GM12873 (cell line): ENCODE measurements at regions not wholly inside any gene's neighbourhood (a gene's known extent, or its start where the extent isn't known, plus 50 kb on each side); places are given as distances from the start of the nearest gene placed in this dataset.

ENCODE experiments used
- TF ChIP-seq, protein P1 (sequence below): IDR thresholded peaks from 2 replicates; pipeline ENCODE4 v1.5.1; 2012; ENCODE audit warnings: low read depth, mild to moderate bottlenecking, moderate library complexity, low read length, control low read depth; ENCODE audit not compliant: insufficient read depth; ENCODE audit errors: missing control alignments

DNA sequence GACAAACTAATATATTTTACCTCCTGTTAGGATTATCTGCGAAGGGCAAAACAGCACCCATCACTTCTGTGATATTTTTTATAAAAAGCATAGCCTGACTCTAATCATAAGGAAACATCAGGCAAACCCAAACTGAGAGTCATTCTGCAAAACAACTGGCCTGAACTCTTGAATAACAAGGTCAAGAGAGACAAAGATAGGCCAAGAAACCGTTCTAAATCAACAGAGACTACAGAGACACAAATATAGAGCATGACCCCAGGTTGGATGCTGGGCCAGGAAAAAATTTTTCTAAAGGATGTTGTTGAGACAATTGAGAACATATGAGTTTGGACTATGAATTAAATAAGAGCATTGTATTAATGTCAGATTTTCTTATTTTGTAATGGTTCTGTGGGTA is 384.9 kb downstream of the NFIB start:
- TF ChIP-seq, protein P1, sequence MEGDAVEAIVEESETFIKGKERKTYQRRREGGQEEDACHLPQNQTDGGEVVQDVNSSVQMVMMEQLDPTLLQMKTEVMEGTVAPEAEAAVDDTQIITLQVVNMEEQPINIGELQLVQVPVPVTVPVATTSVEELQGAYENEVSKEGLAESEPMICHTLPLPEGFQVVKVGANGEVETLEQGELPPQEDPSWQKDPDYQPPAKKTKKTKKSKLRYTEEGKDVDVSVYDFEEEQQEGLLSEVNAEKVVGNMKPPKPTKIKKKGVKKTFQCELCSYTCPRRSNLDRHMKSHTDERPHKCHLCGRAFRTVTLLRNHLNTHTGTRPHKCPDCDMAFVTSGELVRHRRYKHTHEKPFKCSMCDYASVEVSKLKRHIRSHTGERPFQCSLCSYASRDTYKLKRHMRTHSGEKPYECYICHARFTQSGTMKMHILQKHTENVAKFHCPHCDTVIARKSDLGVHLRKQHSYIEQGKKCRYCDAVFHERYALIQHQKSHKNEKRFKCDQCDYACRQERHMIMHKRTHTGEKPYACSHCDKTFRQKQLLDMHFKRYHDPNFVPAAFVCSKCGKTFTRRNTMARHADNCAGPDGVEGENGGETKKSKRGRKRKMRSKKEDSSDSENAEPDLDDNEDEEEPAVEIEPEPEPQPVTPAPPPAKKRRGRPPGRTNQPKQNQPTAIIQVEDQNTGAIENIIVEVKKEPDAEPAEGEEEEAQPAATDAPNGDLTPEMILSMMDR: no peak

DNA sequence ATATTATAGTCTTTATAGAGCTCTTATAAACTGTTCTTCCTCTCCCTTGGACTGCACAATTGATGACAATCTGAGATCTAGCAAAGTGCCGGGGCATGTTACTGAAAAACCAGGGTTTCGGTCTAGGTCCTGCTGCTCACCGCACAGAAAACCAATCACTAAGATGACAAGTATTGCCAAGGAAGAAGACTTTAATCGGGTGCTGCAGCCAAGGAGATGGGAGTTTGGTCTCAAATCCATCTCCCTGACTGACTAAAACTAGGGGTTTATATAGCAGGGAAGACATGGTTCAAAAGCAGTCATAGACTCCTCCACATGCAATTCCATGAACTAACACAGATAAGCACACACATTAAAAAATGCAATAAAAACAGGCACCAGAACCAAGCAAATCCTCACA is 390.6 kb downstream of the NFIB start:
- TF ChIP-seq, protein P1: no peak

DNA sequence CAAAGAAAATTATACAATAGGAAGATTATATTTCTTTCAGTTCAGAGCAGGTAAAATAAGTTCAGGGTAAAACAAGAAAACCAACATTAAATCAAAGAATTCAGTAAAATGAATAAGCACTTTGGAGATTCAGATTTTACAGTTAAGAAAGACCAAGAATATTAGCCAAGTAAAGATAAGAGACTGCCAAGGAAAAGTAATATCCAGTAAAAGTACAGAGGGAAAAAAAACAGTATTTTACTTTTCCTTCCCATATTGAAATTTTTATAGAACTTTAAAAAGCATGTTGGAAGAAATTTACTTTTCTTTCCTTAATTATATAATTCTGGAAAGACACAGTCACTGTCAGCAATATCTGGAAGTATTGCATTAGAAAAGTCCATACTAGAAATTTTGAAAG is 393.4 kb downstream of the NFIB start:
- TF ChIP-seq, protein P1: no peak

DNA sequence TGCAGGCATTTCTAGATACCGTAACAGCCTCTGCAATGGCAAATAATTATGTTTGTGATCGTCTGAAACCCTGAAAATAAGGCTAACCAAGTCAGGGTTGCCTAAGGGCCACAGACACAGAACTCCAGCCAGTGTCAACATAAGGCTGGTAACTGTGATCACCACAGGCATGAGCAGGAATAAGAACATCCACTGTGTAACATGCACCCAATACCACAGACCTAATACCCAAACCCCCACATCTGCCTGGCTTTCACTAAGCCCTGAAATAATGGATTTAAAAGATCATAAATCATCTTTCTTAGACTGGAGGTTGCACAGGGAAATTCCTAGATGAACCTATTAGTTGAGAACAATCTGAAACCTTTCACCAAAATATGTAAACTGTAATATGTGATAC is 394.5 kb downstream of the NFIB start:
- TF ChIP-seq, protein P1: no peak

DNA sequence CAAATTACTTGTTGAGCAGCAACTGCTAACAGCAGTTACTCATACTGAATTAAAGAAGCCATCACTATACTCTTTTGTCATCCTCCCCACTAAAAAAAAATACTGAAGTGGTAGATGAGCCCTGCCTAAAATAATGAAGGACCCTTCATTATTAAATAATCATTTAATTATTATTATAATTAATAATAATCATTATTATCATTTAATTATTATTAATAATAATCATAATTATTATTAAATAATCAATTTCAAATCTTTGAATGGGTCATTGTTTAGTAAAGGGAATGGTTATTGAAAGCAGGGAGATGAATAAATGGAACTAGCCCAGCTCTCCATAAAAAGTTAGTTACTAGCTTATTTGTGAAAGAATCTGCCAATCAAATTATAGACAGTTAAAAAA is 396.4 kb downstream of the NFIB start:
- TF ChIP-seq, protein P1: no peak

DNA sequence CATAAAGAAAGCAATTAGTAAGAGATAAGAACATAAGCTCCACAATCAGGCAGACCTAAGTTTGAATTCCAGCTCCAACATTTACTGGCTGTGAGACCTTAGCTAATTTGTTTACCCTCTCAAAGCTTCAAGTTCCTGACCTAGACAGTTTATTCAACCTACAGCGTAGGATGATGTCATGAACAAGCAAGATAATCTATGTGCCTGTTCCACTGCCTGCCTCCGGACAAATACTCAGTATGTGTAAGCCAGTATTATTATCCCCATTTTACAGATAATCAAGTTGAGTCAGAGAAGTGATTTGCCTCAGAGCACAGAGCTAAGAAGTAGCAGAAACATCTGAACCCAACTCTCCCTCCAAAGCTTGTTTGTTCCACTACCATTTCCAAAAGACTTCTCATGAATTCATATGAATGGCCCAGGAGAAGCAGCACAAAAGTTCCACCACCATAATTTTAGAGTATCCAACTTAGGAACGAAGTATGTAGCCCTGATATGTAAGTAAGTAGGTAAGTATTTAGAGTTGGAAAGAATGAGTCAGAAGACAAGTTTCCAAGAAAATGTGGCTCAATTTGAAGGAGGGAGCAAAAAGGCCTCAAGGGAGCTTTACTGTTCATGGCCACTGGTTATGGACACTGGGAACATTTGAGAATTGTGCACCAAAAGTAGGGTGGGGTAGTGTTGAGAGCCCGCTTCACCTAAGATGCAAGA is 398.2 kb downstream of the NFIB start:
- TF ChIP-seq, protein P1: no peak

DNA sequence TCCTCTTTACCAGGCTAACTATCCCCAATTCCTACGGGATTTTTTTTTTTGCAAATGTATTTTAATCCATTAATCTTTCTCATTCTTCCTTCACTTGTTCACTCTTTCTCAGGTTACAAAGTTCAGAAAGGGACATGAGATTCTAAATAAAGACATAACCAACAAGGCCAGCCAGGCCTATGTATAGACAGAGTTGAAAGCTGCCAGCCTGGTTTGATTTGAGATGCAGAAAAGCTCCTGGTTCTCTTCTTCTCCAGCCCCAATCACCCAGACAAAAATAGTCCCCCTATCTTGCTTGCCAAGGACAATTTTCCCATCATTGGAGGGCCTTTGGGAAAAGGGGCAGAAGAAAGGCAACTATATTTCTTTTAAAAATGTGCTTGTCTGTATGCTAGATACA is 398.8 kb downstream of the NFIB start:
- TF ChIP-seq, protein P1: no peak
